CD14-positive monocyte (primary cell): ENCODE measurements at regions not wholly inside any gene's neighbourhood (a gene's known extent, or its start where the extent isn't known, plus 50 kb on each side); places are given as distances from the start of the nearest gene placed in this dataset.

Experiments used
- DNase-seq, 3 donors: peaks; one replicate each; pipeline ENCODE4 v3.0.0-alpha.2; 2011 to 2022
- H2AFZ ChIP-seq: 2 replicates; pipeline ENCODE4 v1.6.0; 2012; ENCODE audit warnings: mild to moderate bottlenecking, low read depth, low read length, inconsistent platforms; ENCODE audit not compliant: insufficient read depth, poor library complexity, severe bottlenecking
- H3K27ac ChIP-seq, 2 donors: 1 replicate in 1 of 2; 2 replicates in 1 of 2; pipeline ENCODE4 v1.5.1; 2012 to 2013; ENCODE audit warnings: low read length in 2 of 2, control low read depth in 1 of 2, inconsistent platforms in 1 of 2, low read depth in 1 of 2, mild to moderate bottlenecking in 1 of 2
- H3K27me3 ChIP-seq, 2 donors: one replicate each; pipeline versions ENCODE4 v1.6.0 to v1.6.1; 2011 to 2013; ENCODE audit warnings: low read length in 2 of 2; ENCODE audit not compliant: control insufficient read depth in 2 of 2, insufficient read depth in 2 of 2
- H3K36me3 ChIP-seq, 2 donors: replicated peaks in 1 of 2; 1 replicate in 1 of 2; 2 replicates in 1 of 2; pipeline versions ENCODE4 v1.5.1 to v1.6.1; 2012 to 2013; ENCODE audit warnings: low read length in 2 of 2, control low read depth in 1 of 2, inconsistent platforms in 1 of 2, mild to moderate bottlenecking in 1 of 2; ENCODE audit not compliant: insufficient read depth in 2 of 2, control insufficient read depth in 1 of 2
- H3K4me1 ChIP-seq, 2 donors: 1 replicate in 1 of 2; 2 replicates in 1 of 2; pipeline versions ENCODE4 v1.5.1 to v1.6.1; 2012 to 2013; ENCODE audit warnings: low read length in 2 of 2, control low read depth in 1 of 2, inconsistent platforms in 1 of 2, mild to moderate bottlenecking in 1 of 2, moderate library complexity in 1 of 2; ENCODE audit not compliant: insufficient read depth in 2 of 2, control insufficient read depth in 1 of 2
- H3K4me2 ChIP-seq: replicated peaks from 2 replicates; pipeline ENCODE3; 2012; ENCODE audit warnings: low read length, moderate library complexity, mild to moderate bottlenecking; ENCODE audit not compliant: poor library complexity, severe bottlenecking; ENCODE audit errors: extremely low read depth
- H3K4me3 ChIP-seq, 3 experiments: fragments of 200-600 bp in 1 of 3; sonication (generic) in 1 of 3; replicated peaks in 1 of 3; 1 replicate in 2 of 3; 2 replicates in 1 of 3; pipeline ENCODE4 v1.5.1; 2011 to 2013; ENCODE audit warnings: low read length in 3 of 3, mild to moderate bottlenecking in 3 of 3, control low read depth in 2 of 3, low read depth in 2 of 3, inconsistent platforms in 1 of 3, moderate library complexity in 1 of 3
- H3K79me2 ChIP-seq: 2 replicates; pipeline ENCODE4 v1.6.0; 2012; ENCODE audit warnings: mild to moderate bottlenecking, control low read depth, inconsistent platforms, low read length, moderate library complexity; ENCODE audit not compliant: insufficient read depth
- H3K9ac ChIP-seq: 2 replicates; pipeline ENCODE4 v1.6.0; 2017; ENCODE audit warnings: low read length, mild to moderate bottlenecking; ENCODE audit not compliant: insufficient read depth, poor library complexity, severe bottlenecking
- H3K9me3 ChIP-seq, 2 donors: replicated peaks in 1 of 2; 1 replicate in 1 of 2; 2 replicates in 1 of 2; pipeline versions ENCODE4 v1.5.1 to v1.6.1; 2012 to 2013; ENCODE audit warnings: low read length in 2 of 2, control low read depth in 1 of 2; ENCODE audit not compliant: control insufficient read depth in 1 of 2, insufficient read depth in 1 of 2
- H4K20me1 ChIP-seq: 2 replicates; pipeline ENCODE4 v1.6.0; 2012; ENCODE audit warnings: mild to moderate bottlenecking, low read length, control low read depth, moderate library complexity; ENCODE audit not compliant: insufficient read depth
- H3K27ac Mint-ChIP-seq, 7 donors: one replicate each; pipeline ENCODE4 v1.8.0; 2020; ENCODE audit warnings: mild to moderate bottlenecking in 7 of 7, mixed read lengths in 7 of 7, moderate library complexity in 6 of 7, inconsistent platforms in 2 of 7
- H3K27me3 Mint-ChIP-seq, 3 donors: one replicate each; pipeline ENCODE4 v1.8.0; 2021 to 2022; ENCODE audit warnings: low read depth in 3 of 3, mild to moderate bottlenecking in 3 of 3, mixed read lengths in 3 of 3, moderate library complexity in 3 of 3, inconsistent platforms in 1 of 3
- H3K36me3 Mint-ChIP-seq, 2 donors: one replicate each; pipeline ENCODE4 v1.8.0; 2020; ENCODE audit warnings: mixed read lengths in 2 of 2, inconsistent platforms in 1 of 2, mild to moderate bottlenecking in 1 of 2
- H3K4me1 Mint-ChIP-seq: one replicate; pipeline ENCODE4 v1.8.0; 2020; ENCODE audit warnings: mild to moderate bottlenecking, mixed read lengths
- H3K4me3 Mint-ChIP-seq, 2 donors: one replicate each; pipeline ENCODE4 v1.8.0; 2020; ENCODE audit warnings: mild to moderate bottlenecking in 2 of 2, mixed read lengths in 2 of 2, moderate library complexity in 1 of 2
- H3K9me3 Mint-ChIP-seq, 7 donors: one replicate each; pipeline ENCODE4 v1.8.0; 2020 to 2022; ENCODE audit warnings: mixed read lengths in 7 of 7, mild to moderate bottlenecking in 6 of 7, moderate library complexity in 6 of 7, inconsistent platforms in 2 of 7
- WGBS: methylation state at CpG from one replicate; pipeline ENCODE4 v1.1.5; 2013; ENCODE audit warnings: missing lambda C conversion rate; ENCODE audit not compliant: insufficient coverage; 5-methylcytosine and 5-hydroxymethylcytosine counted together
- intact Hi-C, 2 donors: fragments of 100-400 bp; cut with micrococcal nuclease; formaldehyde crosslinking; loops; one replicate each; pipeline versions ENCODE4 v1.15.0 to v1.15.1; 2023
- TF ChIP-seq, protein P1 (sequence below): fragments of 200-600 bp; IDR thresholded peaks from one replicate; pipeline ENCODE4 v1.8.0; 2022; ENCODE audit warnings: antibody characterized with exemption, mild to moderate bottlenecking

DNA sequence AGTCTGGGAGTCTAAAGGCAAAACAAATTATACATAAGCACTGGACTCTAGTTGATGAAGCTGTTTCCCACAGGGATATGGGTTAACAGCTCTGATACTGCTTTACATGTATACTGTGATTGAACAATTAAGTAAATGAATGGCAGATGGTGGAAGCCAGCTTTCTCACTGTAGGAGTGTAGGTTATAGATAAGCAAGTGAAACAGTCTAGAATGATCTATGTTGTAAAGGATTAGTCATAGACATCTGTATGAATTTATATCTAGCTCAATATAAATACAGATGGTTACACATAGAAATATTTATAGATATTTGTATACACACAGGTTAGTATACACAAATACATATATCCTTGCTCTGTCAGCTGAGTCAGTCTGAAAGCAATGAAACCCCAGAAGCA is 276.1 kb downstream of the PPARGC1A start:
- H3K4me2 ChIP-seq: no peak overlapping the region
- DNase-seq: no peak
- H3K9ac ChIP-seq: no peak overlapping the region
- no peaks in the 10 kb centered on the region for H3K79me2 ChIP-seq
- Mint-ChIP-seq H3K27ac (no peak overlapping the region), H3K27me3 (no peaks in the 10 kb centered on the region), H3K36me3 (no peaks in the 10 kb centered on the region), H3K9me3 (peaks cover 0 to 4% (median 0%) of the 10 kb centered on the region in 7 donors), H3K4me1 (no peaks in the 10 kb centered on the region), H3K4me3 (no peak overlapping the region)
- no peak overlapping the region for H3K27ac ChIP-seq
- no peaks in the 10 kb centered on the region for H4K20me1 ChIP-seq
- no peaks in the 10 kb centered on the region for H3K36me3 ChIP-seq
- TF ChIP-seq, protein P1, sequence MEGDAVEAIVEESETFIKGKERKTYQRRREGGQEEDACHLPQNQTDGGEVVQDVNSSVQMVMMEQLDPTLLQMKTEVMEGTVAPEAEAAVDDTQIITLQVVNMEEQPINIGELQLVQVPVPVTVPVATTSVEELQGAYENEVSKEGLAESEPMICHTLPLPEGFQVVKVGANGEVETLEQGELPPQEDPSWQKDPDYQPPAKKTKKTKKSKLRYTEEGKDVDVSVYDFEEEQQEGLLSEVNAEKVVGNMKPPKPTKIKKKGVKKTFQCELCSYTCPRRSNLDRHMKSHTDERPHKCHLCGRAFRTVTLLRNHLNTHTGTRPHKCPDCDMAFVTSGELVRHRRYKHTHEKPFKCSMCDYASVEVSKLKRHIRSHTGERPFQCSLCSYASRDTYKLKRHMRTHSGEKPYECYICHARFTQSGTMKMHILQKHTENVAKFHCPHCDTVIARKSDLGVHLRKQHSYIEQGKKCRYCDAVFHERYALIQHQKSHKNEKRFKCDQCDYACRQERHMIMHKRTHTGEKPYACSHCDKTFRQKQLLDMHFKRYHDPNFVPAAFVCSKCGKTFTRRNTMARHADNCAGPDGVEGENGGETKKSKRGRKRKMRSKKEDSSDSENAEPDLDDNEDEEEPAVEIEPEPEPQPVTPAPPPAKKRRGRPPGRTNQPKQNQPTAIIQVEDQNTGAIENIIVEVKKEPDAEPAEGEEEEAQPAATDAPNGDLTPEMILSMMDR: no peak
- no peaks in the 10 kb centered on the region for H3K4me1 ChIP-seq
- intact Hi-C loops: no loop called here
- no peaks in the 10 kb centered on the region for H3K9me3 ChIP-seq
- no peak overlapping the region for H2AFZ ChIP-seq
- no peak overlapping the region for H3K4me3 ChIP-seq
- no peaks in the 10 kb centered on the region for H3K27me3 ChIP-seq

DNA sequence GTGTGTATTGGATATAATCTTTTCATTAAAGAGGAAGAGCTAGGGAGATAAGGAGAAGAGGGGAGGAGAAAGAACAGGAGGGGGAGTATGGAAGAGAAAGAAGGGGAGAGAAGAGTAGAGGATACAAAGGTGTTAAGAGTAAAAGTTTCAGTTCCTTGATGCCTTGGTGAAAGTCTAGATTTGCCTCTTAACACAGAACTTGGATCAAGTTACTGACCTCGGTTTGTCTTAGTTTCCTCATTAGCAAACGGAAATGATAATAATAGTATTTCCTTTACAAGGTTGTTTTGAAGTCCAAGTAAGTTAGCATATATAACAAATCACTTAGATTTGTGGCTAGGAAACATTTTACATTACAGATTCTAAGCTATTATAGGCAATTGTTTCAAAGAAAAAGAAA is 287.1 kb downstream of the PPARGC1A start:
- Mint-ChIP-seq H3K9me3 (peaks cover 0 to 2% (median 2%) of the 10 kb centered on the region in 7 donors), H3K4me1 (no peaks in the 10 kb centered on the region), H3K27ac (no peak overlapping the region), H3K4me3 (no peak overlapping the region), H3K27me3 (no peaks in the 10 kb centered on the region), H3K36me3 (no peaks in the 10 kb centered on the region)
- Histone ChIP-seq H3K9me3 (no peaks in the 10 kb centered on the region), H3K36me3 (no peaks in the 10 kb centered on the region), H3K4me1 (no peaks in the 10 kb centered on the region), H4K20me1 (no peaks in the 10 kb centered on the region), H3K4me2 (no peak overlapping the region), H3K9ac (no peak overlapping the region), H3K27ac (no peak overlapping the region), H3K79me2 (no peaks in the 10 kb centered on the region), H2AFZ (no peak overlapping the region), H3K27me3 (no peaks in the 10 kb centered on the region), H3K4me3 (no peak overlapping the region)
- intact Hi-C loops: no loop called here
- no peak for DNase-seq
- no CpG with 5 or more reads among the region's 2 CpGs for WGBS
- TF ChIP-seq, protein P1: no peak
